ENCODE measurements at regions not wholly inside any gene's neighbourhood (a gene's known extent, or its start where the extent isn't known, plus 50 kb on each side); places are given as distances from the start of the nearest gene placed in this dataset.

DNA sequence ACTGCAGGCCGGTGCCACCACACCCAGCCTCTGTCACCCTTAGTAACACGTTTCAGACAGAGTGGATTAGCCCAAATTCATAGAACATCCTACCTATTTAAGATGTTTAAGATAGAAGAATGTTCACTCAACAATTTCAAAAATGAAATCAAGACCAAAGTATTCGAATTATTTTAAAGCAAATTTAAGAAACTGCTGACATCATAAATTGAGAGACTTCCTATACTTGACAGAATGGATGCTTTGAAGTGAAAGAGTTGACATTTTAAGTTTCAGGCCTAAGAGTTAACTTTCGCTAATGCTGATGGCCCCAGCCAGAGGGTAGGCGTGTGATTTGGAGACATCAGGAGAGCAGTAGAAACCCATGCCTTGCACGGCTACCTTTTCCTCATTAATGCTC is 271.9 kb downstream of the SS18 start:
- H3K4me3 ChIP-seq (ENCODE audit: low read depth, low read length), result no peak overlapping the region
- no peak for TF ChIP-seq CTCF (IDR thresholded peaks at IDR 0.05; ENCODE audit: low read depth, low read length, missing control alignments)
- DNase-seq (ENCODE audit: low read depth), result no peak

- no peak overlapping the region for H3K4me3 ChIP-seq (ENCODE audit: low read depth, low read length)
- DNase-seq (ENCODE audit: low read depth), result no peak
- TF ChIP-seq CTCF (IDR thresholded peaks at IDR 0.05; ENCODE audit: low read depth, low read length, missing control alignments), result no peak
These were observed 272.7 kb downstream of the SS18 start for GRCh38 chr18:25817546-25818237.

DNA sequence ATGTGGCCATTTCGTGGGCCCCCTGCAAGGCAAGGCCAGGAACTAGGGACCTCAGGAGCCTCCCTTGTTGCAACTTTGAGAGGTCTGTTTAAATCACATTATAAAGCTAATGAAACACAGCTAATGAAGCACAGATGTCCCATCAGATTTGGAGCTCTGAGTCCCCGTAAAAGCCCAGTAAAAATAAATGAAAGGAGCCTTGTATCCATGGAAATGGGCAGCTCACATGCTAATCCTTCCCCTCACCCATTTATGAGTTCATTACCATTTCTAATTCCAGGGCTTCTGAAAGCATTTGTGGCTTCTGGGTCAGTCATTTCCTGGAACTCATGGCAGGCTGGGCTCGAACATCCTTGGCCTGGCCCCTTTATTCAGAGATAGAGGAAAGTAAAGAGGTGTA is 274.8 kb downstream of the SS18 start:
- TF ChIP-seq CTCF (IDR thresholded peaks at IDR 0.05; ENCODE audit: low read depth, low read length, missing control alignments), result no peak
- no peak overlapping the region for H3K4me3 ChIP-seq (ENCODE audit: low read depth, low read length)
- DNase-seq (ENCODE audit: low read depth), result no peak

DNA sequence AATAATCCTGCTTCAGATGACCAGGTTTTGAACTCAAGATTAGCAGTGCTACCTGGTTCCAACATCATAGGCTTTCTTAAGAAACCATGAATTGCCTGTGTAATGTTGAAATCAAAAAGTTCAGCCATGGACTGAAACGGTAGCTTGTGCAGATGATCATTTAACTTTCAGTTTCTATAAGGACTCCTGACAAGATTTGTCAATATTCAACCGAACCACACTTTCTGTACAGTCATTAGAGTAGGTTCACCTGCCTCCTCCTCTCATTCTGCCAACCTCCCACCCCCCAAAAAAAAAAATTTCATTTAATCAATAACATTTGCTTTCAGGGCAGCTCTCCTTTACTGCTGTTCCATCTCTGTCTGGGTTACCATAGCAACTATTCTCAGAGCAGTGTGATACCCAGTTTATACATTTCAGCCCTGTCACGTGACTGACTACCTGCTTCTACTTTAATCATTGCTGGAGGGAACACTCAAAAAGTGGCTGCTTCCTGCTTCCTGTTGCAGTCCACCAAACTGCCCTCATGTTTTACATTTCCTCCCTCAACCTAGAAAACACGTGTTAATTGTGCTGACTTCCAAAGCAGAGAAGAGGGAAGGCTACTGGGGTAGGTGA is 275.5 kb downstream of the SS18 start:
- no peak for TF ChIP-seq CTCF (IDR thresholded peaks at IDR 0.05; ENCODE audit: low read depth, low read length, missing control alignments)
- DNase-seq (ENCODE audit: low read depth), result no peak
- no peak overlapping the region for H3K4me3 ChIP-seq (ENCODE audit: low read depth, low read length)

DNA sequence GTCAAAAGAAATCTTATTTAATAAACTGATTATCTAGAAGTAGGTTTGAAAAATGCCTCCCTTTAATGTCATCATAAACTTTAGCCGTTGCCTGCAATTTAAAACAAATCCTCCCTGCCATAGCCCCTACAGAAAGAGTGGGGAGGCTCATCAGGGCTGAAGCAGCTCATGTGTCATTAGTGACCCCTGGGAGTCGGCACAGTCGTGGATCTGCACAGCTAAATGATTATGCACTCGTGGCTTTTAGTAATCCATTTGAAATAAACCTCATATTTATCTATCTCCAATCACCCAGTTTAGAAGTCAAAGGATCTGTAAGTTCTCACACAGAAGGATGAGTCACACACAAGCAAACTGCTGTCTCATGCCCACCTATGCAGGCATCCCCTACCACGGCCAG is 277.3 kb downstream of the SS18 start:
- TF ChIP-seq CTCF (IDR thresholded peaks at IDR 0.05; ENCODE audit: low read depth, low read length, missing control alignments), result no peak
- no peak overlapping the region for H3K4me3 ChIP-seq (ENCODE audit: low read depth, low read length)
- no peak for DNase-seq (ENCODE audit: low read depth)

DNA sequence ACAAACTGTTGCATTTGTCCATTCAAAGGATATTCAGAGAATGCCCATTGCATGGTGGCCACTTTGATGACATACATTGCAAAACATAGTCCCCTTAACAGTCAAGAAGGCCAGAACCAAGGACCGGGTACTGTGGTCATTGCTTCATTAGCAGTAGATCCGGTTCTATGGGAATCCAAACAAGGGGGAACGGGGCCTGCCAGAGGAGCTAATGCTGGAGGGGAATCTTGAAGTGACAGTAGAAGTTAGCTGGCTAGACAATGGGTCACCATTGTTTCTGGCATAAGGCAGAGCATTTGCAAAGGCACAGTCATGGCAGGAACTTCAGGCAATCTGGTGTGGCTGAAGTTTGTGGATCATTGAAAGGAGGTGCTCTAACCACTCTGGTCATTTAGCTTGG is 279.7 kb downstream of the SS18 start:
- no peak for TF ChIP-seq CTCF (IDR thresholded peaks at IDR 0.05; ENCODE audit: low read depth, low read length, missing control alignments)
- H3K4me3 ChIP-seq (ENCODE audit: low read depth, low read length), result no peak overlapping the region
- no peak for DNase-seq (ENCODE audit: low read depth)

- no peak for DNase-seq (ENCODE audit: low read depth)
- H3K4me3 ChIP-seq (ENCODE audit: low read depth, low read length), result no peak overlapping the region
- no peak for TF ChIP-seq CTCF (IDR thresholded peaks at IDR 0.05; ENCODE audit: low read depth, low read length, missing control alignments)
These were observed 284.5 kb downstream of the SS18 start for GRCh38 chr18:25805939-25806338.

Measured in GM12864 (cell line).